Endothelial cell of umbilical vein (primary cell): ENCODE measurements at regions not wholly inside any gene's neighbourhood (a gene's known extent, or its start where the extent isn't known, plus 50 kb on each side); places are given as distances from the start of the nearest gene placed in this dataset.

Experiments
- BruUV-seq: library from RNA; stranded (reverse); fragments of 400-500 nt; replicated peaks from 2 replicates; lab custom pipeline; 2021; lab: Mats Ljungman, UMichigan
- CTCF ChIA-PET: fragments of 300-600, 350-600 bp; sonication (Branson Sonifier 250); formaldehyde crosslinking; loops from one replicate; lab custom pipeline; 2021; ENCODE audit warnings: antibody characterized with exemption, inconsistent platforms; lab: Charles Lee
- POLR2A ChIA-PET: fragments of 300-600, 350-600 bp; sonication (Branson Sonifier 250); formaldehyde crosslinking; loops from one replicate; lab custom pipeline; 2021; ENCODE audit warnings: antibody characterized with exemption, inconsistent platforms; lab: Charles Lee
- DNase-seq: peaks from one replicate; pipeline ENCODE4 v3.0.0-alpha.2; 2011; ENCODE audit warnings: low read depth, low spot score
- FAIRE-seq: peaks from 2 replicates; lab custom pipeline; 2011; peaks lifted over from hg19 to GRCh38; lab: Jason Lieb, UNC
- H2AFZ ChIP-seq: 2 replicates; pipeline ENCODE4 v1.6.0; 2012; ENCODE audit warnings: low read depth, low read length, control low read depth, inconsistent platforms
- H3K27ac ChIP-seq: 2 replicates; pipeline ENCODE4 v1.5.1; 2011; ENCODE audit warnings: low read depth, mild to moderate bottlenecking, control low read depth, low read length, moderate library complexity; ENCODE audit not compliant: insufficient read depth
- H3K27me3 ChIP-seq, 2 experiments: 2 replicates each; pipeline versions ENCODE4 v1.6.0 to v1.6.1; 2011; ENCODE audit warnings: low read length in 2 of 2, mixed read lengths in 1 of 2; ENCODE audit not compliant: control insufficient read depth in 2 of 2, insufficient read depth in 2 of 2
- H3K36me3 ChIP-seq, 2 experiments: 2 replicates in 1 of 2; 3 replicates in 1 of 2; pipeline ENCODE4 v1.5.1; 2011; ENCODE audit warnings: low read length in 2 of 2, mild to moderate bottlenecking in 1 of 2, moderate library complexity in 1 of 2; ENCODE audit not compliant: control insufficient read depth in 2 of 2, insufficient read depth in 2 of 2; ENCODE audit errors: extremely low read depth in 1 of 2
- H3K4me1 ChIP-seq: 3 replicates; pipeline ENCODE4 v1.5.1; 2011; ENCODE audit warnings: mild to moderate bottlenecking, low read length; ENCODE audit not compliant: control insufficient read depth, insufficient read depth; ENCODE audit errors: extremely low read depth
- H3K4me2 ChIP-seq: 2 replicates; pipeline ENCODE4 v1.6.1; 2011; ENCODE audit warnings: low read length, control low read depth, mixed read lengths; ENCODE audit not compliant: insufficient read depth
- H3K4me3 ChIP-seq, 3 experiments: fragments of 200-600 bp in 1 of 3; sonication (generic), shearing (Covaris generic) in 1 of 3; replicated peaks in 1 of 3; 2 replicates each; pipeline ENCODE4 v1.5.1; 2011 to 2016; ENCODE audit warnings: control low read depth in 3 of 3, low read length in 3 of 3, mild to moderate bottlenecking in 2 of 3, inconsistent platforms in 1 of 3, low read depth in 1 of 3, moderate library complexity in 1 of 3; ENCODE audit not compliant: insufficient read depth in 1 of 3
- H3K79me2 ChIP-seq: 2 replicates; pipeline ENCODE4 v1.6.0; 2012; ENCODE audit warnings: low read length, inconsistent platforms; ENCODE audit not compliant: control insufficient read depth, insufficient read depth
- H3K9ac ChIP-seq: replicated peaks from 2 replicates; pipeline ENCODE3; 2011; ENCODE audit warnings: low read length, control low read depth; ENCODE audit not compliant: insufficient read depth; ENCODE audit errors: extremely low read depth
- H3K9me1 ChIP-seq: replicated peaks from 3 replicates; pipeline ENCODE4 v1.6.0; 2011; ENCODE audit warnings: mild to moderate bottlenecking, low read length; ENCODE audit not compliant: control insufficient read depth, insufficient read depth; ENCODE audit errors: extremely low read depth
- H3K9me3 ChIP-seq: replicated peaks from 2 replicates; pipeline ENCODE4 v1.5.1; 2012; ENCODE audit warnings: low read length, inconsistent platforms; ENCODE audit not compliant: control insufficient read depth, insufficient read depth
- H4K20me1 ChIP-seq: replicated peaks from 2 replicates; pipeline ENCODE3; 2011; ENCODE audit warnings: mild to moderate bottlenecking, low read length; ENCODE audit not compliant: control insufficient read depth, insufficient read depth; ENCODE audit errors: extremely low read depth
- EZH2 ChIP-seq: IDR thresholded peaks from 2 replicates; pipeline ENCODE4 v1.6.1; 2012; ENCODE audit warnings: borderline replicate concordance, low read depth, mild to moderate bottlenecking, moderate library complexity, low read length, inconsistent platforms; ENCODE audit not compliant: severe bottlenecking
- GATA2 ChIP-seq: IDR thresholded peaks from 2 replicates; pipeline ENCODE4 v1.7.0; 2011; ENCODE audit warnings: low read depth, mild to moderate bottlenecking, moderate library complexity, mixed read lengths, low read length; ENCODE audit not compliant: insufficient read length, insufficient read depth
- MAX ChIP-seq: IDR thresholded peaks from 2 replicates; pipeline ENCODE4 v1.6.1; 2011; ENCODE audit not compliant: insufficient read depth, insufficient read length
- POLR2A ChIP-seq: IDR thresholded peaks from 2 replicates; pipeline ENCODE4 v1.6.1; 2012; ENCODE audit warnings: low read depth, mild to moderate bottlenecking, control low read depth, low read length
- dilution Hi-C: fragments of 300-500 bp; cut with MboI; formaldehyde crosslinking; loops from one replicate; pipeline ENCODE4 v1.15.0; 2019; ENCODE audit warnings: low sequenced_read_pairs; ENCODE audit not compliant: extremely low pct_ligation_motif_present
- intact Hi-C: fragments of 100-400 bp; cut with micrococcal nuclease; formaldehyde crosslinking; loops from one replicate; pipeline ENCODE4 v1.10.0; 2022

- BruUV-seq = no TSS peak
- no peak overlapping the region for H3K9ac ChIP-seq
- H3K9me3 ChIP-seq = peaks cover 5% of the 10 kb centered on the region
- POLR2A ChIA-PET = no interaction called here
- no peak overlapping the region for H3K4me2 ChIP-seq
- no peak for DNase-seq
- dilution Hi-C loops (no loop called here), intact Hi-C loops (no loop called here)
- H3K9me1 ChIP-seq = no peaks in the 10 kb centered on the region
- no peak overlapping the region for H2AFZ ChIP-seq
- H3K27ac ChIP-seq = no peak overlapping the region
- no peak overlapping the region for H3K4me3 ChIP-seq
- TF ChIP-seq MAX (no peak), EZH2 (no peak)
- H4K20me1 ChIP-seq = no peaks in the 10 kb centered on the region
- CTCF ChIA-PET = no interaction called here
- H3K79me2 ChIP-seq = no peaks in the 10 kb centered on the region
- no peaks in the 10 kb centered on the region for H3K4me1 ChIP-seq
- H3K36me3 ChIP-seq = no peaks in the 10 kb centered on the region
- H3K27me3 ChIP-seq = no peaks in the 10 kb centered on the region
- FAIRE-seq = no peak
Measured at GRCh38 chr7:68031180-68031943, 1034.7 kb downstream of the TYW1 start.

GRCh38 chr7:68038621-68039314 lies 1042.1 kb downstream of the TYW1 start:
- dilution Hi-C loops (no loop called here), intact Hi-C loops (no loop called here)
- TF ChIP-seq GATA2 = no peak
- TF ChIP-seq POLR2A = no peak
- TF ChIP-seq EZH2 = no peak
- Histone ChIP-seq H3K9ac (no peak overlapping the region), H3K79me2 (no peaks in the 10 kb centered on the region), H2AFZ (no peak overlapping the region), H3K27me3 (no peaks in the 10 kb centered on the region), H3K27ac (no peak overlapping the region), H3K4me1 (no peaks in the 10 kb centered on the region), H3K4me3 (no peak overlapping the region), H3K36me3 (no peaks in the 10 kb centered on the region), H3K9me3 (no peaks in the 10 kb centered on the region), H4K20me1 (no peaks in the 10 kb centered on the region), H3K4me2 (no peak overlapping the region), H3K9me1 (no peaks in the 10 kb centered on the region)
- FAIRE-seq (no peak), DNase-seq (no peak)
- ChIA-PET POLR2A (no interaction called here), CTCF (no interaction called here)
- BruUV-seq = no TSS peak
